ENCODE measurements at regions not wholly inside any gene's neighbourhood (a gene's known extent, or its start where the extent isn't known, plus 50 kb on each side); places are given as distances from the start of the nearest gene placed in this dataset.
"Not testable (repeated sequence)": the region's sequence is repeated elsewhere in the genome, so short reads cannot be mapped to it uniquely, and the experiment has no call there.

DNA sequence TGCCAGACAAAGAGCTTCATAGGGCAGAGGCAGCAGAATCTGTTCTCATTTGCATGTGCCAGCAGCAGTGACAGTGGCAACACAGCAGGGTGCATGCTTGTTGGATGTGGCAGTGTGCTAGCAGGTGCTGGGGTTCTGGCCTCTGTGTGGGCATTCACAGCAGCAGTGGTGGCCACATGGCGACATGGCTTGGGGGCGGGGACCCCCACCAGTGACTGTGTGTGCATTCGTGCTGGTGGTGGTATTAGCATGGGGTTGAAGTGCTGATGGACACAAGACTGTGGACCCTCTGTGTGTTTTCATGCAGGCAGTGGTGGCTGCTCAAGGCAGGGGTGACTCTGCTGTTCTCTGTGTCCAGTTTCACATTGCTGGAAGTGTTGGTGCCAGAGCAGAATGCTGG is 183.2 kb upstream of the PDE4D start:
- no peak for DNase-seq (ENCODE audit: low read depth)
- no peak for TF ChIP-seq CTCF (conservative IDR thresholded peaks at IDR 0.05; ENCODE audit: low read depth, low read length)

DNA sequence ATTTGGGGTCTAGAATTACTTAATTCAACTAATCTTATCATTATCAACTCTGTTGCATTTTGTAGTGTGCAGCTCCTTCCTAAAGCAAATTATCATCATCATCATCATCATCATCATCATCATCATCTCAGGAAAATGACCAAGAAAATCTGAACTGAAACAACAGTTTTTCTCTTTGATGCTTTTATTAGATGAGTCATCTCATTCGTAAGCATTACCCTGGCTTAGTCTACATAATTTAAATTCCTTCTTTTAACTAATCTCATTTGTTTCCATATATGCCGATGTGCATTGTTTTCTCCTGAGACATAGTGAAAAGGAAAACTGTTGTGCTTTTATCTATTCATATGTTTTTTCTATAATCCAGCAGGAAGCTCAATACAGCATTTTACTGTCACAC is 173.0 kb upstream of the PDE4D start:
- no peak for DNase-seq (ENCODE audit: low read depth)
- no peak for TF ChIP-seq CTCF (conservative IDR thresholded peaks at IDR 0.05; ENCODE audit: low read depth, low read length)
- no peak overlapping the region for H3K4me3 ChIP-seq (ENCODE audit: low read depth, low read length)

More for the DNA sequence above, 183.2 kb upstream of the PDE4D start:
- H3K4me3 ChIP-seq (ENCODE audit: low read depth, low read length) = no peak overlapping the region

- DNase-seq (ENCODE audit: low read depth) = no peak
- no peak overlapping the region for H3K4me3 ChIP-seq (ENCODE audit: low read depth, low read length)
- TF ChIP-seq CTCF (conservative IDR thresholded peaks at IDR 0.05; ENCODE audit: low read depth, low read length) = no peak
Observed at GRCh38 chr5:60060389-60060788, 166.9 kb upstream of the PDE4D start.

DNA sequence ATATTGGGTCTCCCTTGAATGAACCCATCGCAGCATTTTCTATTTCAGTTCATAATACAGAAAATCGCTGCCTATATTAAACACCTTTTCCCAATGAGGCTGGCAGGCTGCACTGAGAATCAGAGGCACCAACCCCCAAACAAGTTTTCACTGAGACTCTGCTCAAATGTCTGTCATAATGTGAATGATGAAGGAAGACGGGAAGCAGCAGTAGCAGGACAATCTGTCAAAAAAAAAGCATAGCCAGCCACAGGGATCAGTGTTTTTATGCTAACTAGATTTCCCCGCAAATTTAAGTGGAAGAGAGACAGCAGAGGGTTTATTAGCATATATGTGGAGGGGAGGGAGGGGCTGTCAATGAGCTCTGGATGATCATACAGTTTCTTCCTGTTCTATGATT is 162.7 kb upstream of the PDE4D start:
- no peak for DNase-seq (ENCODE audit: low read depth)
- no peak overlapping the region for H3K4me3 ChIP-seq (ENCODE audit: low read depth, low read length)
- TF ChIP-seq CTCF (conservative IDR thresholded peaks at IDR 0.05; ENCODE audit: low read depth, low read length) = no peak

GRCh38 chr5:60055168-60055567 is 161.6 kb upstream of the PDE4D start:
- no peak for TF ChIP-seq CTCF (conservative IDR thresholded peaks at IDR 0.05; ENCODE audit: low read depth, low read length)
- H3K4me3 ChIP-seq (ENCODE audit: low read depth, low read length) = no peak overlapping the region
- no peak for DNase-seq (ENCODE audit: low read depth)

- H3K4me3 ChIP-seq (ENCODE audit: low read depth, low read length); DNase-seq (ENCODE audit: low read depth): not testable (repeated sequence)
Observed at GRCh38 chr5:60041996-60042664, 148.6 kb upstream of the PDE4D start.

DNA sequence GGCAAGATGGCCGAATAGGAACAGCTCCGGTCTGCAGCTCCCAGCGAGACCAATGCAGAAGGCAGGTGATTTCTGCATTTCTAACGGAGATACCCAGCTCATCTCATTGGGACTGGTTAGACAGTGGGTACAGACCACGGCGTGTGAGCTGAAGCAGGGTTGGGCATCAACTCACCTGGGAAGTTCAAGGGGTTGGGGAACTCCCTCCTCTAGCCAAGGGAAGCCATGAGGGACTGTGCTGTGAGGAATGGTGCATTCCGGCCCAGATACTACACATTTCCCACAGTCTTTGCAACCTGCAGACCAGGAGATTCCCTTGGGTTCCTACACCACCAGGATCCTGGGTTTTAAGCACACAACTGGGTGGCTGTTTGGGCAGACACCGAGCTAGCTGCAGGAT is 148.0 kb upstream of the PDE4D start:
- H3K4me3 ChIP-seq (ENCODE audit: low read depth, low read length); DNase-seq (ENCODE audit: low read depth): not testable (repeated sequence)

DNA sequence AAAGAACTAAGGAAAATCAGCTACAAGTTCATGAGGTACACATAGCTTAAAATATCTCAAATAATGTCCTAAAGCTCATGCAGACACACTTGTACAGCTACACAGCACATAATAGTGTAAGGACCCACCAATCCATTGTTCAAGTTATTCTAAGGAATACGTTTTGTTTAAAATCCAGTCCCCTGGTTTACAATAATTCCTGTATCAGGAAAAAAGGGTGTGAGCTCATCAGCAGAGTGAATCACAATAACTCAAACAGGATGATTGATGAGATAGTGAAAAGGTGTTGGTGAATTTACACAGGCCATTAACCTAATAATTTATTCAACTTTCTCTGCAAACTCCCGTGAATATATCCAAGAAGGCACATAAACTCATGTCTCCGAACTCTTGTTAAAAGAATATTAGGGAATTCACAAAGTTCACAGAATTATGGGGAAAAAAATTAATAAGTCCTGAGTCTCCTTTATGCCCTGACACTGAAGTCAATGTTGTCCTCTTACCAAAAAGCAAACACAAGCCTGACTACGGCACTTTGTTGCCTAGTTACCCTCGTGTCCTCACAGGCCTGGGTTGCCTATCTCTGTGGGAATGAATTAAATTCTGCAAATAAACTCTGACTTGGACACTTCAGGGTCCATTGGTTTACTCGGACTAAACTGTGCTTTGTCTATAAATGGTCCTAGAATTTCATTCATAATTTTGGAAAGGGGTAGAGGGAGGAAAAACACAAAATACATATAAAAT is 142.8 kb upstream of the PDE4D start:
- no peak for TF ChIP-seq CTCF (conservative IDR thresholded peaks at IDR 0.05; ENCODE audit: low read depth, low read length)
- no peak for DNase-seq (ENCODE audit: low read depth)
- H3K4me3 ChIP-seq (ENCODE audit: low read depth, low read length) = no peak overlapping the region
